Stimulated activated CD8-positive, alpha-beta memory T cell treated with anti-CD3 and anti-CD28 coated beads, Interleukin-15, amount 100 ng/mL, for 24 hours (primary cell): ENCODE measurements at regions not wholly inside any gene's neighbourhood (a gene's known extent, or its start where the extent isn't known, plus 50 kb on each side); places are given as distances from the start of the nearest gene placed in this dataset.
"Not testable (repeated sequence)": the region's sequence is repeated elsewhere in the genome, so short reads cannot be mapped to it uniquely, and the experiment has no call there.

ENCODE experiments used
- DNase-seq: peaks from one replicate; pipeline ENCODE4 v3.0.0-alpha.2; 2020; ENCODE audit warnings: low read depth

DNA sequence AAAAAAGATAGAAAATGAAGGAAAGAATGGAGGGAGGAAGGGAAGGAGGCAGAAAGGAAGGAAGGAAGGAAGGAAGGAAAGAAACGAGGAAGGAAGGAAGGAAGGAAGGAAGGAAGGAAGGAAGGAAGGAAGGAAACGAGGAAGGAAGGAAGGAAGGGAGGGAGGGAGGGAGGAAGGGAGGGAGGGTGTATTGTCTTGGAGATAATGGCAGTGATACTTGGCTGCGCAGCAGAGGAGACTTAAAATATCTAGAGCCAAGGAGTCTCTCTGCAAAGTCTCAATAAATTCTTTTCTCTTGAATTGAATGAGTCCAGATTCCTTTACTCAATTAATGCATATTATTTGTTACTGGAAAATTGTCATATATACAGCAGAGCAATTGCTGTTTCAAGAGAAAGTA is 1059.7 kb downstream of the ZPLD1 start:
- no peak for DNase-seq

DNA sequence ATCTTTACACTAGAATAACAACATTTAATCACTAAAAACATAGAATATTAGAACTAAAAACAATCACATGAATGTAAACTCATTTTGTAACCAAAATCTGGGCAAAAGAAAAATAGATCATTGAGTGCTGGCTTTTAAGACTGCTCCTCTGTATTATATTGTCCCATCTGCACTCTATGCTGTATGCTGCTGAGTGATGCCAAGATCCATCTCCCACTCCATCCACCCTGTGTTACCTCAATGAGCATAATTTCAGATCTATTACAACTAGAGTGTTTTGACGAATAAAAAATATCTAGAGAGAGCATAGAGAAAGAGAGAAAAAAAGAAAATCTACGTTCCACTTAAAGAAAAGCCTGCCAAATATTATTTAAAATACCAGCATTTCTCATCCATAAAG is 1060.4 kb downstream of the ZPLD1 start:
- DNase-seq, result no peak

DNA sequence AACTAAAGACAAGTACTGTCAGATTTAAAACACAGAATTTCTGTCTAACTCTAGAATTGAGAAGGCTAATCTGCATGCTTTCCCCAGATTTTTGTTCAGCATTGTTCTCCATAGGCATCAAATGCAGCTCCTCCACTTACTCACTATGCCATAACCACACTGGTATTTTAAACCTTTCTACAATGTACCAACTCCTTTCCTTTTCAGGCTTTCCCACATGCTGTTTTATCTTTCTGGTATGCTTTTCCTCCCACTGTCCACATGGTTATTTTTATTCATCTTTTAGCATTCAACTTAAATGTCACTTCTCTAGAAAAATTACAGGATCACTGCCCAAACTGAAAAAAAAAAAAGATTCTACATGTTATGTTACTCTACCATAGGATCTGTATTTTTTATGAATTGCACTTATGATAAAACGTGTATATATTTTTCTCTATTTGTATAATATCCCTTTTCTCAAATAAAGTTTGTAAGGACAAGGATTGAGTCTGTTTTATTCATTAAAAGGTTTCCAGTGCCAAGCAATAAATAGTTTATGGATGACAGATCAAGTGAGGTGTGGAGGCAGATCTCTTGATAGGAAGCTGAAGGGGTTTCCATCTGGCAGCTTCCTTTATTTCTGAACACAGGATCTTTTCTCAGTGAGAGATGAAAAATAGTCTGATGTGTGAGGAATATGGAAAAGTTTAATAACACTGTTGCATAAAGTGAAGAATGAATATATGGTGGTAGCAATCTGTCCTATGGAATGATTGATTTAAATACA is 1064.5 kb downstream of the ZPLD1 start:
- DNase-seq, result no peak

- no peak for DNase-seq
Measured at GRCh38 chr3:103499967-103500366, 1065.2 kb downstream of the ZPLD1 start.

- DNase-seq, result no peak
Measured at GRCh38 chr3:103510760-103511159, 1075.9 kb downstream of the ZPLD1 start.

GRCh38 chr3:103511891-103512290 is 1077.1 kb downstream of the ZPLD1 start:
- no peak for DNase-seq

DNA sequence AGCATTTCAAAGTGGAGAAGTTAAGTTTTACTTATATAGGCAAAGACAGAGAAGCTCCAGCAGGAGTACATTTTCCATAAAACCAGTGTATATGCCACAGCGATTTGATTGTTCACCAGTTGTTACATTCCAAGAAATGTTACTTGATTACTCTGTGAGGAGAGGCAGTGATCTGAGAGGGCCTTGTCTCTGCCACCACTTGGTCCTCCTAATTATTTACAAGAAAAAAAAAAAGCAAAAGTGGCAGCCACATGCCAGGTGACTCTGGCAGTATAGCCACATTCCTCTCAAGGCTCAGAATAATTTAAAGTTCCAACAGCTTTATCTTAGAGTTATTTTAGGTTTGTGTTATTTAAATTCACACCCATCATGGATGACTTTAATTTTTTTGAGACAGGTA is 1077.8 kb downstream of the ZPLD1 start:
- DNase-seq, result no peak

- DNase-seq, result no peak
Measured at GRCh38 chr3:103513003-103513402, 1078.2 kb downstream of the ZPLD1 start.

- DNase-seq, result no peak
Measured at GRCh38 chr3:103515116-103515515, 1080.3 kb downstream of the ZPLD1 start.

- DNase-seq, result no peak
Measured at GRCh38 chr3:103516950-103517349, 1082.1 kb downstream of the ZPLD1 start.

- not testable (repeated sequence) for DNase-seq
Measured at GRCh38 chr3:103531327-103531726, 1096.5 kb downstream of the ZPLD1 start.

- DNase-seq, result no peak
Measured at GRCh38 chr3:103532986-103533385, 1098.2 kb downstream of the ZPLD1 start.

DNA sequence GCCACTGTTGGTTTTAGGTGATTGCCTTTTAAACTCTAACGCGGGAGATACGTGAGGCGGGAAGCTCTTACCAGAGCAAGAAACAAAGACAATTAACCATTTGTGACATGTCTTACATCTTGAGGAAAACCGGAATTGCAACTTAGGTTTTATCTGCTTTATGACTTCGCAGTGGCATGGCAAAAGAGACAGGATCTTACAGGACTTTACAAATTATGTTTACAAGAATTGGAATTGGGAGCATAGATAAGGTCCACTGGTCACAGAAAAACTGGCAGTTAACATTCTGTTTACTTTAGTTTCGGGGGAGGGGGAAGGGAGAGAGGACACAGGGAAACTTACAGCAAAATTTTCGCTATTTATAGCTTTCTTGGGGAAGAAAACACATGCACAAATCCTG is 1119.6 kb downstream of the ZPLD1 start:
- no peak for DNase-seq

DNA sequence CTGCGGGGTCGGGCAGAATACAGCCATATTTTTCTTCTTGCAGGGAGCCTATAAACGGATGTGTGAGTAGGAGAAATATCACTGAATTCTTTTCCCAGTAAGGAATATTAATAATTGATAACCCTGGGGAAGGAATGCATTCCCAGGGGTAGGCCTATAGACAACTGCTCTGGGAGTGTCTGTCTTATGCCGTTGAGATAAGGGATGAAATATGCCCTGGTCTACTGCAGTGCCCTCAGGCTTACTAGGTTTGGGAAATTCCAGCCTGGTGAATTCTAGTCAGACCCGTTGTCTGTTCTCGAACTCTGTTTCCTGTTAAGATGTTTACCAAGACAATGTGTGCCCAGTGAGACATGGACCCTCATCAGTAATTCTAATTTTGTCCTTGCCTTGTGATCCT is 1129.3 kb downstream of the ZPLD1 start:
- DNase-seq, result not testable (repeated sequence)

- DNase-seq, result no peak
Measured at GRCh38 chr3:103585809-103586208, 1151.0 kb downstream of the ZPLD1 start.

- no peak for DNase-seq
Measured at GRCh38 chr3:103589770-103590169, 1155.0 kb downstream of the ZPLD1 start.

DNA sequence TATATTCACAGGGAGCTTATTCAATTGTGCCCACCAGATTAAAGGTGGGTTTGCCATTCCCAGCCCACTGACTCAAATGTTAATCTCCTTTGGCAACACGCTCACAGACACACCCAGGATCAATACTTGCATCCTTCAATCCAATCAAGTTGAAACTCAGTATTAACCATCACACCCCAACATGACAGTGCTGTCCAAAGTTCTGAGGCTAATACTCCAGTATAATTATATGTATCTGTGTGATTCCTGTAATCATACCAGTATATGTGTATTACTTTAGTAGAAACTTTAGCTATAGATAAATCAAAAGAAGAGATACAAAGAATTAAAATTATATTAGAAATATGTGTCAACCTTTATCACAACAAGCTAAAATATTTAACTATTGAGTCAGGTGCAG is 1166.0 kb downstream of the ZPLD1 start:
- DNase-seq, result no peak

GRCh38 chr3:103601666-103602065 is 1166.9 kb downstream of the ZPLD1 start:
- no peak for DNase-seq

GRCh38 chr3:103609472-103609871 is 1174.7 kb downstream of the ZPLD1 start:
- no peak for DNase-seq

GRCh38 chr3:103613397-103614156 is 1178.8 kb downstream of the ZPLD1 start:
- no peak for DNase-seq

GRCh38 chr3:103614719-103615118 is 1179.9 kb downstream of the ZPLD1 start:
- no peak for DNase-seq

GRCh38 chr3:103617961-103618360 is 1183.1 kb downstream of the ZPLD1 start:
- DNase-seq, result no peak

GRCh38 chr3:103624271-103624670 is 1189.5 kb downstream of the ZPLD1 start:
- no peak for DNase-seq

GRCh38 chr3:103629391-103629790 is 1194.6 kb downstream of the ZPLD1 start:
- DNase-seq, result no peak
